GM23338 (cell line): ENCODE measurements at regions not wholly inside any gene's neighbourhood (a gene's known extent, or its start where the extent isn't known, plus 50 kb on each side); places are given as distances from the start of the nearest gene placed in this dataset.

Experiments used
- ATAC-seq: fragments of 200-7000 bp; cut with Tn5 transposase; 3 replicates; pipeline ENCODE4 v1.9.1; 2020
- DNase-seq: peaks from one replicate; pipeline ENCODE4 v3.0.0-alpha.2; 2015; ENCODE audit warnings: low spot score
- H2AFZ ChIP-seq: fragments of 200-600 bp; sonication (generic); 2 replicates; pipeline ENCODE4 v1.8.0; 2016; ENCODE audit warnings: antibody characterized with exemption, mild to moderate bottlenecking, moderate library complexity
- H3F3A ChIP-seq: fragments of 200-600 bp; sonication (generic); replicated peaks from 2 replicates; pipeline ENCODE4 v1.8.0; 2017; ENCODE audit warnings: antibody characterized with exemption, mixed run types, low read depth
- H3K27ac ChIP-seq: fragments of 200-600 bp; sonication (generic); 2 replicates; pipeline ENCODE4 v1.6.1; 2016; ENCODE audit warnings: low read depth
- H3K27me3 ChIP-seq: fragments of 200-600 bp; sonication (generic); 2 replicates; pipeline ENCODE4 v1.8.0; 2016; ENCODE audit warnings: mild to moderate bottlenecking, mixed run types, moderate library complexity; ENCODE audit not compliant: insufficient read depth
- H3K36me3 ChIP-seq: fragments of 200-600 bp; sonication (generic); 2 replicates; pipeline ENCODE4 v1.8.0; 2016; ENCODE audit warnings: mild to moderate bottlenecking; ENCODE audit not compliant: insufficient read depth
- H3K4me1 ChIP-seq: fragments of 200-600 bp; sonication (generic); 2 replicates; pipeline ENCODE4 v1.8.0; 2016; ENCODE audit warnings: mild to moderate bottlenecking, moderate library complexity; ENCODE audit not compliant: insufficient read depth
- H3K4me2 ChIP-seq: fragments of 200-600 bp; sonication (generic); 2 replicates; pipeline ENCODE4 v1.7.1; 2017; ENCODE audit warnings: mixed run types
- H3K4me3 ChIP-seq: fragments of 200-600 bp; sonication (generic); 2 replicates; pipeline ENCODE4 v1.6.1; 2016; ENCODE audit warnings: mixed run types
- H3K79me2 ChIP-seq: fragments of 200-600 bp; sonication (generic); replicated peaks from 2 replicates; pipeline ENCODE4 v1.8.0; 2017; ENCODE audit warnings: mild to moderate bottlenecking; ENCODE audit not compliant: insufficient read depth
- H3K9me2 ChIP-seq: fragments of 200-600 bp; sonication (generic); 2 replicates; pipeline ENCODE4 v1.8.0; 2017; ENCODE audit not compliant: insufficient read depth
- H4K20me1 ChIP-seq: fragments of 200-600 bp; sonication (generic); replicated peaks from 2 replicates; pipeline ENCODE4 v1.8.0; 2017; ENCODE audit warnings: mild to moderate bottlenecking; ENCODE audit not compliant: insufficient read depth
- H3K27ac Mint-ChIP-seq: 2 replicates; pipeline ENCODE4 v1.8.0; 2020; ENCODE audit warnings: inconsistent platforms, mild to moderate bottlenecking, moderate library complexity, mixed read lengths
- H3K27me3 Mint-ChIP-seq: 3 replicates; pipeline ENCODE4 v1.8.0; 2022; ENCODE audit warnings: low read depth, mild to moderate bottlenecking, moderate library complexity, mixed read lengths, inconsistent platforms; ENCODE audit not compliant: insufficient read depth, poor library complexity
- H3K36me3 Mint-ChIP-seq: 3 replicates; pipeline ENCODE4 v1.8.0; 2021; ENCODE audit warnings: low read depth, mild to moderate bottlenecking, inconsistent platforms, moderate library complexity, mixed read lengths
- H3K4me1 Mint-ChIP-seq: 3 replicates; pipeline ENCODE4 v1.8.0; 2020; ENCODE audit warnings: mild to moderate bottlenecking, inconsistent platforms, mixed read lengths
- H3K4me3 Mint-ChIP-seq: 3 replicates; pipeline ENCODE4 v1.8.0; 2021; ENCODE audit warnings: moderate library complexity, mild to moderate bottlenecking, inconsistent platforms, mixed read lengths
- H3K9me3 Mint-ChIP-seq: 3 replicates; pipeline ENCODE4 v1.8.0; 2020; ENCODE audit warnings: moderate library complexity, mild to moderate bottlenecking, inconsistent platforms, mixed read lengths
- EZH2 ChIP-seq: fragments of 200-600 bp; sonication (generic); IDR thresholded peaks from one replicate; pipeline ENCODE4 v1.8.0; 2017; ENCODE audit warnings: antibody characterized with exemption, mild to moderate bottlenecking, low read depth; ENCODE audit not compliant: unreplicated experiment
- JUNB ChIP-seq: IDR thresholded peaks from one replicate; pipeline ENCODE4 v1.6.1; 2016; ENCODE audit warnings: antibody characterized with exemption; ENCODE audit not compliant: unreplicated experiment
- STAT1 ChIP-seq: IDR thresholded peaks from one replicate; pipeline ENCODE4 v1.6.1; 2016; ENCODE audit warnings: antibody characterized with exemption; ENCODE audit not compliant: unreplicated experiment
- ZNF114 ChIP-seq: fragments of 250-450 bp; sonication (Bioruptor Pico); IDR thresholded peaks from 2 replicates; pipeline ENCODE4 v1.5.0; 2020; ENCODE audit warnings: mild to moderate bottlenecking, moderate library complexity
- TF ChIP-seq, protein P1 (sequence below), 2 experiments: fragments of 200-600 bp in 1 of 2; sonication (generic) in 1 of 2; conservative IDR thresholded peaks; 2 replicates each; pipeline versions ENCODE4 v1.5.1 to v1.6.1; 2016 to 2017; ENCODE audit warnings: antibody characterized with exemption in 2 of 2, low read depth in 2 of 2, mild to moderate bottlenecking in 2 of 2, moderate library complexity in 1 of 2
- TF ChIP-seq, protein P2 (sequence below): IDR thresholded peaks from 2 replicates; pipeline ENCODE4 v1.6.1; 2016; ENCODE audit warnings: antibody characterized with exemption
- TF ChIP-seq, protein P3 (sequence below): IDR thresholded peaks from one replicate; pipeline ENCODE4 v1.6.1; 2018; ENCODE audit warnings: antibody characterized with exemption; ENCODE audit not compliant: unreplicated experiment
- TF ChIP-seq, protein P4 (sequence below): fragments of 250-450 bp; sonication (Bioruptor Pico); IDR thresholded peaks from 2 replicates; pipeline ENCODE4 v1.5.0; 2020; ENCODE audit warnings: mild to moderate bottlenecking, moderate library complexity

DNA sequence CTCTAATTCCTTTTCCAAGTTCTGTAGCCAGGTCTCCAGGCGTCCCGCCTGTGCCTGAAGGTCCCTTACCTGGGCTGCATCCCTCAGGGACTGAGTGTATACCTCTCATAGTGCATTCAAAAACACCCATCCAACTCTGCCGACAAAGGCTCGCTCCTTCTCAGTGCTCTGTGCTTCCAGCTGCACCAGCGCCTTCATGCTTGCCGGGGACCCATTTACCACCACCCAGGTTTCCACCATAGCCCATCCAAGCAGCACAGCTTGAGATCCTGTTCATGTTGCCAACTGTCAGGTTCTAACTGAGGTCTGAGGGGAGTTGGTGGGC lies 794.5 kb downstream of the EFNA5 start:
- Histone ChIP-seq H3K4me1 (no peaks in the 10 kb centered on the region), H3F3A (no peaks in the 10 kb centered on the region), H3K27ac (no peak overlapping the region), H4K20me1 (no peaks in the 10 kb centered on the region), H2AFZ (no peak overlapping the region), H3K4me3 (no peak overlapping the region), H3K79me2 (no peaks in the 10 kb centered on the region), H3K27me3 (no peaks in the 10 kb centered on the region), H3K4me2 (no peak overlapping the region), H3K9me2 (0 out of 2 replicates have a peak, but pooled peaks cover 2% of the 10 kb centered on the region), H3K36me3 (0 out of 2 replicates have a peak, but pooled peaks cover 17% of the 10 kb centered on the region)
- H3K36me3 Mint-ChIP-seq = peaks cover 29% of the 10 kb centered on the region
- DNase-seq (no peak), ATAC-seq (no peak)
- H3K27me3 Mint-ChIP-seq = peaks cover 4% of the 10 kb centered on the region
- no peak overlapping the region for H3K27ac Mint-ChIP-seq
- no peak overlapping the region for H3K4me3 Mint-ChIP-seq
- H3K4me1 Mint-ChIP-seq = peaks cover 8% of the 10 kb centered on the region
- TF ChIP-seq ZNF114 (CRISPR knock-in tag) (no peak), STAT1 (no peak), JUNB (no peak), EZH2 (no peak)
- TF ChIP-seq, protein P1, sequence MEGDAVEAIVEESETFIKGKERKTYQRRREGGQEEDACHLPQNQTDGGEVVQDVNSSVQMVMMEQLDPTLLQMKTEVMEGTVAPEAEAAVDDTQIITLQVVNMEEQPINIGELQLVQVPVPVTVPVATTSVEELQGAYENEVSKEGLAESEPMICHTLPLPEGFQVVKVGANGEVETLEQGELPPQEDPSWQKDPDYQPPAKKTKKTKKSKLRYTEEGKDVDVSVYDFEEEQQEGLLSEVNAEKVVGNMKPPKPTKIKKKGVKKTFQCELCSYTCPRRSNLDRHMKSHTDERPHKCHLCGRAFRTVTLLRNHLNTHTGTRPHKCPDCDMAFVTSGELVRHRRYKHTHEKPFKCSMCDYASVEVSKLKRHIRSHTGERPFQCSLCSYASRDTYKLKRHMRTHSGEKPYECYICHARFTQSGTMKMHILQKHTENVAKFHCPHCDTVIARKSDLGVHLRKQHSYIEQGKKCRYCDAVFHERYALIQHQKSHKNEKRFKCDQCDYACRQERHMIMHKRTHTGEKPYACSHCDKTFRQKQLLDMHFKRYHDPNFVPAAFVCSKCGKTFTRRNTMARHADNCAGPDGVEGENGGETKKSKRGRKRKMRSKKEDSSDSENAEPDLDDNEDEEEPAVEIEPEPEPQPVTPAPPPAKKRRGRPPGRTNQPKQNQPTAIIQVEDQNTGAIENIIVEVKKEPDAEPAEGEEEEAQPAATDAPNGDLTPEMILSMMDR (conservative IDR thresholded peaks at IDR 0.05; ENCODE audit: low read depth in 2 of 2) = no peak
- TF ChIP-seq, protein P2, sequence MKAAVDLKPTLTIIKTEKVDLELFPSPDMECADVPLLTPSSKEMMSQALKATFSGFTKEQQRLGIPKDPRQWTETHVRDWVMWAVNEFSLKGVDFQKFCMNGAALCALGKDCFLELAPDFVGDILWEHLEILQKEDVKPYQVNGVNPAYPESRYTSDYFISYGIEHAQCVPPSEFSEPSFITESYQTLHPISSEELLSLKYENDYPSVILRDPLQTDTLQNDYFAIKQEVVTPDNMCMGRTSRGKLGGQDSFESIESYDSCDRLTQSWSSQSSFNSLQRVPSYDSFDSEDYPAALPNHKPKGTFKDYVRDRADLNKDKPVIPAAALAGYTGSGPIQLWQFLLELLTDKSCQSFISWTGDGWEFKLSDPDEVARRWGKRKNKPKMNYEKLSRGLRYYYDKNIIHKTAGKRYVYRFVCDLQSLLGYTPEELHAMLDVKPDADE = no peak
- TF ChIP-seq, protein P3, sequence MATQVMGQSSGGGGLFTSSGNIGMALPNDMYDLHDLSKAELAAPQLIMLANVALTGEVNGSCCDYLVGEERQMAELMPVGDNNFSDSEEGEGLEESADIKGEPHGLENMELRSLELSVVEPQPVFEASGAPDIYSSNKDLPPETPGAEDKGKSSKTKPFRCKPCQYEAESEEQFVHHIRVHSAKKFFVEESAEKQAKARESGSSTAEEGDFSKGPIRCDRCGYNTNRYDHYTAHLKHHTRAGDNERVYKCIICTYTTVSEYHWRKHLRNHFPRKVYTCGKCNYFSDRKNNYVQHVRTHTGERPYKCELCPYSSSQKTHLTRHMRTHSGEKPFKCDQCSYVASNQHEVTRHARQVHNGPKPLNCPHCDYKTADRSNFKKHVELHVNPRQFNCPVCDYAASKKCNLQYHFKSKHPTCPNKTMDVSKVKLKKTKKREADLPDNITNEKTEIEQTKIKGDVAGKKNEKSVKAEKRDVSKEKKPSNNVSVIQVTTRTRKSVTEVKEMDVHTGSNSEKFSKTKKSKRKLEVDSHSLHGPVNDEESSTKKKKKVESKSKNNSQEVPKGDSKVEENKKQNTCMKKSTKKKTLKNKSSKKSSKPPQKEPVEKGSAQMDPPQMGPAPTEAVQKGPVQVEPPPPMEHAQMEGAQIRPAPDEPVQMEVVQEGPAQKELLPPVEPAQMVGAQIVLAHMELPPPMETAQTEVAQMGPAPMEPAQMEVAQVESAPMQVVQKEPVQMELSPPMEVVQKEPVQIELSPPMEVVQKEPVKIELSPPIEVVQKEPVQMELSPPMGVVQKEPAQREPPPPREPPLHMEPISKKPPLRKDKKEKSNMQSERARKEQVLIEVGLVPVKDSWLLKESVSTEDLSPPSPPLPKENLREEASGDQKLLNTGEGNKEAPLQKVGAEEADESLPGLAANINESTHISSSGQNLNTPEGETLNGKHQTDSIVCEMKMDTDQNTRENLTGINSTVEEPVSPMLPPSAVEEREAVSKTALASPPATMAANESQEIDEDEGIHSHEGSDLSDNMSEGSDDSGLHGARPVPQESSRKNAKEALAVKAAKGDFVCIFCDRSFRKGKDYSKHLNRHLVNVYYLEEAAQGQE = no peak
- TF ChIP-seq, protein P4, sequence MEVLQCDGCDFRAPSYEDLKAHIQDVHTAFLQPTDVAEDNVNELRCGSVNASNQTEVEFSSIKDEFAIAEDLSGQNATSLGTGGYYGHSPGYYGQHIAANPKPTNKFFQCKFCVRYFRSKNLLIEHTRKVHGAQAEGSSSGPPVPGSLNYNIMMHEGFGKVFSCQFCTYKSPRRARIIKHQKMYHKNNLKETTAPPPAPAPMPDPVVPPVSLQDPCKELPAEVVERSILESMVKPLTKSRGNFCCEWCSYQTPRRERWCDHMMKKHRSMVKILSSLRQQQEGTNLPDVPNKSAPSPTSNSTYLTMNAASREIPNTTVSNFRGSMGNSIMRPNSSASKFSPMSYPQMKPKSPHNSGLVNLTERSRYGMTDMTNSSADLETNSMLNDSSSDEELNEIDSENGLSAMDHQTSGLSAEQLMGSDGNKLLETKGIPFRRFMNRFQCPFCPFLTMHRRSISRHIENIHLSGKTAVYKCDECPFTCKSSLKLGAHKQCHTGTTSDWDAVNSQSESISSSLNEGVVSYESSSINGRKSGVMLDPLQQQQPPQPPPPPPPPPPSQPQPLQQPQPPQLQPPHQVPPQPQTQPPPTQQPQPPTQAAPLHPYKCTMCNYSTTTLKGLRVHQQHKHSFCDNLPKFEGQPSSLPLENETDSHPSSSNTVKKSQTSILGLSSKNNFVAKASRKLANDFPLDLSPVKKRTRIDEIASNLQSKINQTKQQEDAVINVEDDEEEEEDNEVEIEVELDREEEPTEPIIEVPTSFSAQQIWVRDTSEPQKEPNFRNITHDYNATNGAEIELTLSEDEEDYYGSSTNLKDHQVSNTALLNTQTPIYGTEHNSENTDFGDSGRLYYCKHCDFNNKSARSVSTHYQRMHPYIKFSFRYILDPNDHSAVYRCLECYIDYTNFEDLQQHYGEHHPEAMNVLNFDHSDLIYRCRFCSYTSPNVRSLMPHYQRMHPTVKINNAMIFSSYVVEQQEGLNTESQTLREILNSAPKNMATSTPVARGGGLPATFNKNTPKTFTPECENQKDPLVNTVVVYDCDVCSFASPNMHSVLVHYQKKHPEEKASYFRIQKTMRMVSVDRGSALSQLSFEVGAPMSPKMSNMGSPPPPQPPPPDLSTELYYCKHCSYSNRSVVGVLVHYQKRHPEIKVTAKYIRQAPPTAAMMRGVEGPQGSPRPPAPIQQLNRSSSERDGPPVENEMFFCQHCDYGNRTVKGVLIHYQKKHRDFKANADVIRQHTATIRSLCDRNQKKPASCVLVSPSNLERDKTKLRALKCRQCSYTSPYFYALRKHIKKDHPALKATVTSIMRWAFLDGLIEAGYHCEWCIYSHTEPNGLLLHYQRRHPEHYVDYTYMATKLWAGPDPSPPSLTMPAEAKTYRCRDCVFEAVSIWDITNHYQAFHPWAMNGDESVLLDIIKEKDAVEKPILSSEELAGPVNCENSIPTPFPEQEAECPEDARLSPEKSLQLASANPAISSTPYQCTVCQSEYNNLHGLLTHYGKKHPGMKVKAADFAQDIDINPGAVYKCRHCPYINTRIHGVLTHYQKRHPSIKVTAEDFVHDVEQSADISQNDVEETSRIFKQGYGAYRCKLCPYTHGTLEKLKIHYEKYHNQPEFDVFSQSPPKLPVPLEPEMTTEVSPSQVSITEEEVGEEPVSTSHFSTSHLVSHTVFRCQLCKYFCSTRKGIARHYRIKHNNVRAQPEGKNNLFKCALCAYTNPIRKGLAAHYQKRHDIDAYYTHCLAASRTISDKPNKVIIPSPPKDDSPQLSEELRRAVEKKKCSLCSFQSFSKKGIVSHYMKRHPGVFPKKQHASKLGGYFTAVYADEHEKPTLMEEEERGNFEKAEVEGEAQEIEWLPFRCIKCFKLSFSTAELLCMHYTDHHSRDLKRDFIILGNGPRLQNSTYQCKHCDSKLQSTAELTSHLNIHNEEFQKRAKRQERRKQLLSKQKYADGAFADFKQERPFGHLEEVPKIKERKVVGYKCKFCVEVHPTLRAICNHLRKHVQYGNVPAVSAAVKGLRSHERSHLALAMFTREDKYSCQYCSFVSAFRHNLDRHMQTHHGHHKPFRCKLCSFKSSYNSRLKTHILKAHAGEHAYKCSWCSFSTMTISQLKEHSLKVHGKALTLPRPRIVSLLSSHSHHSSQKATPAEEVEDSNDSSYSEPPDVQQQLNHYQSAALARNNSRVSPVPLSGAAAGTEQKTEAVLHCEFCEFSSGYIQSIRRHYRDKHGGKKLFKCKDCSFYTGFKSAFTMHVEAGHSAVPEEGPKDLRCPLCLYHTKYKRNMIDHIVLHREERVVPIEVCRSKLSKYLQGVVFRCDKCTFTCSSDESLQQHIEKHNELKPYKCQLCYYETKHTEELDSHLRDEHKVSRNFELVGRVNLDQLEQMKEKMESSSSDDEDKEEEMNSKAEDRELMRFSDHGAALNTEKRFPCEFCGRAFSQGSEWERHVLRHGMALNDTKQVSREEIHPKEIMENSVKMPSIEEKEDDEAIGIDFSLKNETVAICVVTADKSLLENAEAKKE (CRISPR knock-in tag) = no peak
- H3K9me3 Mint-ChIP-seq = peaks cover 29% of the 10 kb centered on the region
